ENCODE measurements at regions not wholly inside any gene's neighbourhood (a gene's known extent, or its start where the extent isn't known, plus 50 kb on each side); places are given as distances from the start of the nearest gene placed in this dataset.

DNA sequence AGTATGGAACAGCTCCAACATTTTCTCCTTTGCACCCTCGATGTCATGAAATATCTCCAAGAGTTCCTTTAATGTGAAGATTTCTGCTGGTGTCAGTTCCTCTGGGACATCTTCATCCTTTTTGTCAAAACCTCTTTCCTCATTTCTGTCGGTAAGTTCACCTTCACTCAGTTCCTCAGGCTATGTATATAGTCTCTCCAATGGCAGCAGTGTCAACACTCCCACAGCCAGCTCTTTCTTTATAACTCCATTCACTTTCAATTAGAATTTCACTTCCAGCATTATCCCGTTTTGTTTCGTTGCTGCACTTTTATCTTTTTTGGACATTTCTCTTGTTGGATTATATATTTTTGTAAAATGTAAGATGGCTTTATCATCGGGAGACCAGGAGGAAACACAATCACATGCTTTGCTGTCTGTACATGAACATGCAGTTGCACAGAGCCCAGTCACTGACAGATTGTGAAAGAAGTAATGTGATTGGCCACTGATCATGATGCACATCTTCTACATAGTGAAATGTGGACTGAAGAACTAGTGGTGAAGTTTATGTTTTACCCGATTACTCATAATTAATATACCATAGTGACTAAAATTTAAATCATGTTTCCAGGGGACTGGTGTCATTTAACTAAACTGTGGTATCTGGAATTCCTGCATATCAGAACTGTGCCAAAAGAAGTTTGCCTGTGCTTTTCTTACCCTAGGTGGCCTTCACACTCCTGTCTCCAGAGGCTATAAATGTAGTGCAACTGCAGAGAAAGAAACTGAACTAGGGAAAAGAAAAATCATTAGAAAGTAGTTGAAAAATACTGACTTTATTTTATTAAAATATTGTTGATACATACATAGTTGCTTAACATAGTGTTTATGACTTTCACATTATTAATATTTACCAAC lies 289.6 kb downstream of the PPP1R3A start:
- Histone ChIP-seq H3K27ac (no peak overlapping the region), H3K4me1 (no peaks in the 10 kb centered on the region), H3K4me3 (no peak overlapping the region), H3K36me3 (no peaks in the 10 kb centered on the region), H3K27me3 (no peaks in the 10 kb centered on the region), H3K9me3 (no peaks in the 10 kb centered on the region)
- intact Hi-C loops (cut with DNase I) = no loop called here
- no peak for DNase-seq (ENCODE audit: low spot score in 2 of 2)
- TF ChIP-seq, protein P1, sequence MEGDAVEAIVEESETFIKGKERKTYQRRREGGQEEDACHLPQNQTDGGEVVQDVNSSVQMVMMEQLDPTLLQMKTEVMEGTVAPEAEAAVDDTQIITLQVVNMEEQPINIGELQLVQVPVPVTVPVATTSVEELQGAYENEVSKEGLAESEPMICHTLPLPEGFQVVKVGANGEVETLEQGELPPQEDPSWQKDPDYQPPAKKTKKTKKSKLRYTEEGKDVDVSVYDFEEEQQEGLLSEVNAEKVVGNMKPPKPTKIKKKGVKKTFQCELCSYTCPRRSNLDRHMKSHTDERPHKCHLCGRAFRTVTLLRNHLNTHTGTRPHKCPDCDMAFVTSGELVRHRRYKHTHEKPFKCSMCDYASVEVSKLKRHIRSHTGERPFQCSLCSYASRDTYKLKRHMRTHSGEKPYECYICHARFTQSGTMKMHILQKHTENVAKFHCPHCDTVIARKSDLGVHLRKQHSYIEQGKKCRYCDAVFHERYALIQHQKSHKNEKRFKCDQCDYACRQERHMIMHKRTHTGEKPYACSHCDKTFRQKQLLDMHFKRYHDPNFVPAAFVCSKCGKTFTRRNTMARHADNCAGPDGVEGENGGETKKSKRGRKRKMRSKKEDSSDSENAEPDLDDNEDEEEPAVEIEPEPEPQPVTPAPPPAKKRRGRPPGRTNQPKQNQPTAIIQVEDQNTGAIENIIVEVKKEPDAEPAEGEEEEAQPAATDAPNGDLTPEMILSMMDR (IDR thresholded peaks at IDR 0.05) = no peak

DNA sequence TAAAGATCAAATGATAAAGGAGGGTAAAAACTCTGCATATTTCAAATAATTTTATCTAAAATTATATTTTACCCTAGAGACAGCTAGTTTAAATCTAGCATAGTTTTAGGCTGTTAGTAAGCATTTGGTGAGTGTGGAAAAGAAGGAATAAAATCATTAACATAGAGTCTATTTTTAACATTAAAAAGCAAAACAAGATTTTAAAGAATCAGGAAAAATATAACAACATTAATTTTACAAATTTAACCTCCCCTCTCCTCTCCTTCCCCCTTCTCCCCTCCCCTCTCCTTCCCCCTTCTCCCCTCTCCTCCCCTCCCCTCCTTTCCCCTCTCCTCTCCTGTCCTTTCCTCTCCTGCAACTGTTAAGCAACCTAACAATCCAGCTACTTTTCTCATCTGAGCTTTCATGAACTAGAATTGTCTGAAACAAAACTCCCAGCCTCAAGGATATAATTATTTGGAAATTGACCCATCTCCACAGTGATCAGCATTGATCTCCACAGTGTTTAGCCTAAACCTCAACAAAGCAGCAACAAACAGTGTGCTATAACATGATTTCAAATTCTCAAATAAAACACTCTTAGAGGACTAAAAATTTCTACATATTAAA lies 293.2 kb downstream of the PPP1R3A start:
- H3K4me3 ChIP-seq = no peak overlapping the region
- DNase-seq (ENCODE audit: low spot score in 2 of 2) = no peak

DNA sequence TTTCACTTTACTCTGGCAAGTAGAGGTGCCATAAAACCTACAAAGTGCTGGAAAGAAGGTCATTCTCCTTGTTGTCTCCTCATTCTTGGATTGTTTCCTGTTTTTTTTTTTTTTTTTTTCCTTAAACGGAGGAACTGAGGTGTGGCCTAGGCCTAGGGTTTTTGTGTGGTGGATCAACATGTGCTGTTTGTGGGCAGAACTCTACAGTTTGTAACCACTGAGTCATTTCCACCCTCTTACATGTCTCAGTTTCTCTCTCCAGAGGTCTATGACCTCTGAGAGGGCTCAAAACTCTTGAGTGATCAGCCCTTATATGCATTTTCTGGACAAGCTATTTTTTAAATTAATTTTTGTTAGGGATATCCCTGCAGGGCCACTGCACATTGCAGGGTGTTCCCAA lies 296.0 kb downstream of the PPP1R3A start:
- Histone ChIP-seq H3K9me3 (peaks cover 0 to 10% of the 10 kb centered on the region in 2 donors), H3K27me3 (no peaks in the 10 kb centered on the region), H3K36me3 (no peaks in the 10 kb centered on the region), H3K4me3 (no peak overlapping the region), H3K4me1 (no peaks in the 10 kb centered on the region), H3K27ac (no peak overlapping the region)
- intact Hi-C loops (cut with DNase I) = no loop called here
- no peak for DNase-seq (ENCODE audit: low spot score in 2 of 2)
- TF ChIP-seq, protein P1 (IDR thresholded peaks at IDR 0.05) = no peak

More for the DNA sequence above, 293.2 kb downstream of the PPP1R3A start:
- H3K9me3 ChIP-seq = no peaks in the 10 kb centered on the region
- intact Hi-C loops (cut with DNase I) = no loop called here
- no peak overlapping the region for H3K27ac ChIP-seq
- no peaks in the 10 kb centered on the region for H3K36me3 ChIP-seq
- TF ChIP-seq, protein P1 (IDR thresholded peaks at IDR 0.05) = no peak
- no peaks in the 10 kb centered on the region for H3K27me3 ChIP-seq
- H3K4me1 ChIP-seq = no peaks in the 10 kb centered on the region

DNA sequence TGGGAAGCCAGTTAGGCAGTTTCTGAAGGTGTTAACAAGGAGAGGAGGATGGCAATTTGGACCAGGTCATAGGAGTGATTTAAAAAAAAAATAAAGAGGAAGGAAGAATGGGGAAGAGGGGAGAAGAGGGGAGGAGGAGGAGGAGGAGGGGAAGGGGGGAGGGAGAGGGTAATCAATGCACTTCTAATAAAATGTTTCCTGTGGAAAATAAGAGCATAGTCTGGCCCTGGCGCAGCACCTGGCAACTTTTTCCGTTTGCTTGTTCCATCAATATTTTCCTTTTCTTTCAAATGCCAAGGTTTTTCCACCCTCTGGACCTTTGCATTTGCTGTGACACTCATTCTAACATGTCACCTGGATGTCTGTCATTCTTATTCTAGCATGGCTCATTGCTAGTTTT lies 308.2 kb downstream of the PPP1R3A start:
- H3K27ac ChIP-seq = no peak overlapping the region
- no peaks in the 10 kb centered on the region for H3K27me3 ChIP-seq
- no peak for DNase-seq (ENCODE audit: low spot score in 2 of 2)
- no peak overlapping the region for H3K4me3 ChIP-seq
- H3K36me3 ChIP-seq = no peaks in the 10 kb centered on the region
- intact Hi-C loops (cut with DNase I) = no loop called here
- no peaks in the 10 kb centered on the region for H3K4me1 ChIP-seq
- TF ChIP-seq, protein P1 (IDR thresholded peaks at IDR 0.05) = no peak
- no peaks in the 10 kb centered on the region for H3K9me3 ChIP-seq

DNA sequence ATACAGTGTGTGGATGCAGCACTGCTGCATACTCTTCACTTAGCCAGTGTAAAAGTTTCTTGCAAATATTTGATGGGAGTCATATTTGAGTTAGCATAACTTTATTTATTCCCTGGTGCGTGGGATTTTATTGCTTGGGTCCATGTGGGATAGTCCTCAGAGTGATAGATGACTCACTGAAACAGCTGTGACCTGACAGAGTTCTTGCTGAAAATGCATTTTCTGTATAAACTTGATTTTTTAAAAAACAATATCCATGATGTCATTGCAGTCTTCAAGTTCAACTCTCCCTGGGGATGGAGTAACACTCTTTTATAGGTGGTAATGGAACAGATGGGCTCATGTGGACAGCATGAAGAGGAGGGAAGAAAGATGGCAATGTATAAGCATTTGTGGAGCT lies 310.0 kb downstream of the PPP1R3A start:
- intact Hi-C loops (cut with DNase I) = no loop called here
- no peaks in the 10 kb centered on the region for H3K36me3 ChIP-seq
- no peak for DNase-seq (ENCODE audit: low spot score in 2 of 2)
- no peaks in the 10 kb centered on the region for H3K9me3 ChIP-seq
- no peak overlapping the region for H3K27ac ChIP-seq
- peaks cover 0 to 4% of the 10 kb centered on the region in 2 donors for H3K4me1 ChIP-seq
- TF ChIP-seq, protein P1 (IDR thresholded peaks at IDR 0.05) = no peak
- no peaks in the 10 kb centered on the region for H3K27me3 ChIP-seq
- H3K4me3 ChIP-seq = no peak overlapping the region

All from ascending aorta (tissue), 2 donors.